ENCODE measurements at regions not wholly inside any gene's neighbourhood (a gene's known extent, or its start where the extent isn't known, plus 50 kb on each side); places are given as distances from the start of the nearest gene placed in this dataset.
"Not testable (repeated sequence)": the region's sequence is repeated elsewhere in the genome, so short reads cannot be mapped to it uniquely, and the experiment has no call there.

DNA sequence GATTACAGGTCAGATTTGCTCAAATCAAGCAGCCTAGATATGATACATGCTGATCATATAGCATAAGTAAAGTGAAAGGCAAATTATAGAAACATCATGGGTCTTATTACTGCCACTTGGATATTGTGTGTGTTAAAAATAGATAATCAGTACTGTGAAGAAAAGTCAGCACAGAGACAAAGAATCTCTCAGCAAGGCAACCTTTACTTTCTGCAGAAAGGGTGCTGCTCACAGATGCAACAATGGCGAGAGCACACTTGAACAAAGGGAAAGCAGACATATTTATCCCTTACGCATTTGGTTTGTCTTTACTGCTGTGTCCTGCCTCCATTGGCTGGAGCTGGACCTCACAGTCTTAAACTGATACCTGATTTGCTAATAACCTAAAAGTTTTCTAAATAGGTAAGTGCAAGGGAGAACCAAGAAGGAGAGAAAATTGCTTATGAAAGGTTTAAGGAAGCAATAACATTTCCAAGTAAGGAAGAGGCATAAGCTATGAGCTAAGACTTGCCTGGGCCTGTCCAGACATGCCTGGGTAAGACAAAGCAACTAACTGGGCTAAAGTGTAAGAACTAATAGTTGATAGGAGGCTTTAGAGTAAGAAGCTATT is 1310.8 kb upstream of the LRRTM3 start:
- DNase-seq, result no peak

DNA sequence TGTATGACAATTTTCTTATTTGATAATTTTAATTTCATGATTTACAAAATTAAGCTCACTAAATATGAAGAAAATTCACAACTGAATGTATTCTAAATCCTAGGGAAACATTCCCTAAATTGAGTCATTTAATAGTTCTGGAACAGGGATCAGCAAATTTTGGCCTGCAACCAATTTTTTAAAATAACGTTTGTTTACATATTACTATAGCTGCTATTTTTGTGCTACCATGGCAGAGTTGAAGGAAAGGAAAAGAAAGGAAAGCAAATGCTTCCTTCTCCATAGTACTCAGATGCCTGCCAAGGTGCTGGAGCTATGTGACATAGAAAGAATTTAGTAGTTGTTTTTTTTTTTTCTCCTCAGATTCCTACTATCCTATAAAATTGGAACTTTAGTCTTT is 1307.7 kb upstream of the LRRTM3 start:
- no peak for DNase-seq

DNA sequence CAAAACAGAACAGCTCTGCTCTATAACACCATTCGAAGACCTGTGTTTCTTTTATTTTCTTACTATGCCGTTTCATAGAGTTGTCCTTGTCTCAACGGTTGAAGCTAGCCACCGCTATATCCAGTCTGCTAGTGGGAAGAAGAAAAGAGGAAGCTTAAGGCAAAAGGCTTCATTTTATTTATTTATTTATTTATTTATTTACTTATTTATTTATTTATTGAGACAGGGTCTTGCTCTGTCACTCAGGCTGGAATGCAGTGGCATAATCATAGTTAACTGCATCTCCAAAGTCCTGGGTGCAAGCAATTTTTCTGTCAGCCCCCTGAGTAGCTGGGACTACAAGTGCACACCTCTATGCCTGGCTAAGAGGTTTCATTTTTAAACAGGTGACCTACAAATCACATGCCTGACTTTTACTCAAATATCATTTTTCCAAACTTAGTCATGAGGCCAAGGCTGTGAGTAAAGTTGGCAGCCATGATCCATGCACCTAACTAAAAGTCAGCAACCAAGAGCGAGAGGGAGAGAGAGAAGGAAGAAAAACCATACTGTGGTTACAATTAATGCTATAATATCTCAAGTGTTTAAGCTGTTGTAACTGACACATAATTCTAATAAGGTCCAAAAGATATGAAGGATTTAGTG is 1305.3 kb upstream of the LRRTM3 start:
- DNase-seq, result no peak

DNA sequence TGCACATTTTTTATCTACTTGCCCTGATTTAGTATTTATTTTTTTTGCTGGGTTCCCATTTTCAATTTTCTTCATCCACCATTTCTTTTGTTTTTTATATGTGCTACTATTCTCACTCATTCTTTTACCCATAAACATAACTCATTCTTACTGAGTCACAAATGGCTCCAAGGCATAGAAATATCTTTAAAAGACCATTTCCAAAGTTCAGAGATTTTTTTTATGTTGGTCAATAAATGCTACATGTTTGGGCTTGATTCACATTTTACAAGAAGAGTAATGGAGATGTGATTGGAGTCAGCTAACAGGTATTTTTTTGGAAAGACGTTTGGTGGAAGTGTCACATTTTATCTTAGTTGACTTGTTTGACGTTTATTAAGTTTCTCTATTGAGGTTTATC is 1303.2 kb upstream of the LRRTM3 start:
- no peak for DNase-seq

DNA sequence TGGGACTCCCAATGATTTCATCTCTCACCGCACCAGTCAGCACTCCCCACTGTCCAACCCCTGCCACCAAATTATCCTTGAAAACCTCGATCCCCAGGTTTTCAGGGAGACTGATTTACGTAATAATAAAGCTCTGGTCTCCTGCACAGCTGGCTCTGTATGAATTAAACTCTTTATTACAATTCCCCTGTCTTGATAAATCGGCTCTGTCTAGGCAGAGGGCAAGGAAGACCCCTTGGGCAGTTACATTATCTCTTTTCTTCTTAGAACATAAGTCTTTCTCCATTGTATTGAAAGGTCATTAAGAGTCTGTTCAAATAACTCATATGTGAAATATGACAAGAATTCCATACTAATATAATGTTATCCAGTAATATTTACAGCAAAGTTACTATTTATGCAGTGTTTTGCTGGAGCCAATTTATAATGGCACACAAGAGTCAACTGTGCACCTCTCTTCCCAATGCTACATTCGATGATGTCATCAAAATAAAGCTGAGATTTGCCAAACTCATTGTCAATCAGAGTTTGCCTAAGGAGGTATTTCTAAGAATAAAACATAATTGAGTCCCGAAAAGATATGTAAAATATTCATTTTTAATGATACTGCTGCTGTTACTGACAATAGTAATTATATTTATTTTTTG is 1297.2 kb upstream of the LRRTM3 start:
- DNase-seq, result no peak

DNA sequence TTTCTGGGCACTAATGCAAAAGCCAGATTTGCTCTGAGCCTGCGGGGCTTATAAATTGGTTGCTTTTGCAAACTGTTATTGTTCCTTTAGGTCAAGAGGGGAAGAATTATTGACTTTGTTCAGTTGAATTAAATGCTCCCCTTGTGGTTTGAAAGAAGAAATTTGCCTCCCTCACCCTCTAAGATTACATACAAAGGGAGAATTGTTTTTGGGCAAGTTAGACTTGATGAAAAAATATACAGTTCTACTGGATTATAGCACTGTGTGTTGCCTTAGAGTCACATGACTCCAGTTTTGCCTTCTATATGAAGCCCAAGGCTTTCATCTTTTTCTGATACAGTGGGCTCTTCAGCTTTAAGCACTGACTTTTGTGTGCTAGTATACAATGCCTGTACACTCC is 1265.8 kb upstream of the LRRTM3 start:
- no peak for DNase-seq

DNA sequence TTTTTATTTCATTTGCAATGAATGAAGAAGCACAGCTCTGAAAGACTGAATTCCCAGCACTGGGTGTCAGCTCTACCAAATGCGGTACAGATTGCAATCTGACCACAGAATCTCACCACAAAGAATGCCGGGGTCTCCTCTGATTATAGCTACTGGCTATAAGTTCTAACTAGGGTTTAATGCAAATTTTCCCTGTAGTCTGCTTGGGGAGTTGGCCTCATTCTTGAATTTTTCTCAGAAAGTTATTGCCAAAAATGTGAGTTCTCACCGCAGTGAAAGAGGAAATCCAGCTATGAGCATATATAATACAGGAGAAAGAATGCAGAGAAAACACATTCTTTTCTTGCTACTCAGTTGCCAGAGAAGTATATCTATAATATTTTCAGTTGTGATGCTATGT is 1255.7 kb upstream of the LRRTM3 start:
- DNase-seq, result no peak

DNA sequence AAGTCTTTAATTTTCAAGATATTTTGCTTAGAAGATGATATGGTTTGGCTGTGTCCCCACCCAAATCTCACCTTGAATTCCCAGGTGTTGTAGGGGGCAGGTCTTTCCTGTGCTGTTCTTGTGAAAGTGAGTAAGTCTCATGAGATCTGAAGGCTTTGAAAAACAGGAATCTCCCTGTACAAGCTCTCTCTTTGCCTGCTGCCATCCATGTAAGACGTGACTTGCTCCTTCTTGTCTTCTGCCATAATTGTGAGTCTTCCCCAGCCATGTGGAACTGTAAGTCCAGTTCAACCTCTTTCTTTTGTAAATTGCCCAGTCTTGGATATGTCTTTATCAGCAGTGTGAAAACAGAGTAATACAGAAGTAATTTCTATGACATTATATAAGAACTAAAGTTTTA is 1255.2 kb upstream of the LRRTM3 start:
- not testable (repeated sequence) for DNase-seq

DNA sequence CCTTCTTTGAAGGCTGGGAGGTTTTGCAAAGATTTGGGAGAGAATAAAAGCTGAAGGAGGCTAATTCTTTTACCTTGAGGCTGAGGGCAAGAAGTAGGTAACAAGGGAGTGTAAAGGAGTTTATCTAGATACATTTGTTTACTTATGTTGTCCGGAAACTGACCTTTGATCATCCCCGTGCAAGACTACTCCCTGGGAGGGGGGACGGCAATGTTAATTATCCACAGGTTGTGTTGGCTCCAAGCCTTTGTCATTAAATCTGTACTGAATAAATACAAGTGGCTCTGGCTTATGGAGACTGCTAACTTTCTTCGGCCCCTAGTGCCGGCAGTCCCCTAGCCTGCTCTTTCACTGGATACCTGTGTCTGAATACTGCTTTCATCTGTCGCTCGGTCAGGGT is 1250.6 kb upstream of the LRRTM3 start:
- DNase-seq, result no peak

DNA sequence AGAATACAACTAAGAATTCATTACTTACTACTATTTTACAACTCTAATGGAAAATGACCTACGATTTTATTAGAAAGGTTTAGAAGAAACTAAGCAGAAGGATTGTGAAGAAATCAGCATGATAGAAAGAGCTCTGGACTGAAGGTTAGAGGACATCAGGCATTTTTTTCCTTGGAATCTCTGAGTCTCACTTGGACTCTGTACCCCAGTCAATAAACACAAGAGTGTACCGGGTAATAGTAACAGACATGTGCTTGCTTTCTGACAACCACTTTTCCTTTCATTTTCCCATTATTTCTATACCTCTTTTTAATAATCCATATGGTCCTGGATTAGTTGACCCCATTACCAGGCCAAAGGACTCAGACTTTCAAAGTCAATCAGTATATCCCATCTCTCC is 1240.9 kb upstream of the LRRTM3 start:
- DNase-seq, result no peak

DNA sequence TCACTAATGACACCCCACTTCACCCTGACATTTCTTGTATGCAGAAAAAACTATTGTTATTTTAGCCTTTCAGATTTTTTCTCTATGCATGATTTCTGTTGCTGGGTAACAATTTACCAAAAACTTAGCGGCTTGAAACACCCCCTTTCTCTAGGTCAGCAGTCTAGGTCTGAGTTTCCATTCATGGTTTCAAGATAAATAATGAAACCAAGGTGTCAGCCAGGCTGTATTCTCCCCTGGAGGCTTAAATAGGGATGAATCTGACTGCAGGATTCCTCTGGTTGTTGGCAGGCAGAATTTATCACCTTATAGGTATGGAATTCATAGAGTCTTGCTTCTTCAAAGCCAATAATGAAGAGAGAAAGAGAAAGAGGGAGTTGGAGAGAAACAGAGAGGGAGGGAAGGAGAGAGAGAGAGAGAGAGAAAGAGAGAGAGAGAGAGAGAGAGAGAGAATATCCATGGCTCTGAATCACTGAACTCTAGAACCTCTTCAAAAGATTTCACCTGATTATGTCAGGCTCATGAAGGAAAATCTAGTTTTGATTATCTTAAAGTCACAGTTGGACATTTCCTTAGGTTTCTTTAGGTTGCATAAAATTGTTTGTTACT is 1224.6 kb upstream of the LRRTM3 start:
- no peak for DNase-seq

DNA sequence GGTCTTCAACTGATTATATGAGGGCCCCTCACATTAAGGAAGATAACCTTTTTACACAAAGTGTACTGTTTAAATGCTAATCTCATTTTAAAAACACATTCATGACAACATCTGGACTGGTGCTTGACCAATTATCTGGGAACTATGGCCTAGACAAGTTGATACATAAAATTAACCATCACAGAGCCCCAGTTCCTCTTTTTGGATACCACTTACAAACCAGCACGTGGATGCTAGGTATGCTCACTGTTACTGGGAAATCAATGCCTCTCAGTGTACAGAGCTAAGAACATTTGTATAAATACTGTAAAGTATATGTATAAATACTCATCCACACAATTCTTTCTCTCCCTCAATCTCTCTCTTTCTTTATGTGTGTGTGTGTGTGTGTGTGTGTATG is 1217.8 kb upstream of the LRRTM3 start:
- no peak for DNase-seq

DNA sequence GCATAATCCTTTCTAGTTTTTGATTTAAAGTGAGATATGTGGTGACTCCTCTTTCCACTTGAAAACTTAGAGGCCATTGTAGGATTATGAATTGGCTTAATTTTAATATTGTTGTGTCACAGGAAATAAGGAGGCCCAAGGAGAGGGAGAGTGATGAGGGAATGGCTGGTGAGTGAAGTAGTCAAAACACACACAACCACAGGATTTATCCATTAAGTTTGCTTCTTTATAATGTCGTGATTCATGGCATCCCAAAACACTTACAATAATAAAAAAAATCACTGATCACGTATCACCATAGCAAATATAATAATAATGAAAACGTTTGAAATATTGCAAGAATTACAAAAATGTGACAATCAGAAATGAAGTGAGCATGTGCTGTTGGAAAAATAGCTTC is 1215.5 kb upstream of the LRRTM3 start:
- no peak for DNase-seq

DNA sequence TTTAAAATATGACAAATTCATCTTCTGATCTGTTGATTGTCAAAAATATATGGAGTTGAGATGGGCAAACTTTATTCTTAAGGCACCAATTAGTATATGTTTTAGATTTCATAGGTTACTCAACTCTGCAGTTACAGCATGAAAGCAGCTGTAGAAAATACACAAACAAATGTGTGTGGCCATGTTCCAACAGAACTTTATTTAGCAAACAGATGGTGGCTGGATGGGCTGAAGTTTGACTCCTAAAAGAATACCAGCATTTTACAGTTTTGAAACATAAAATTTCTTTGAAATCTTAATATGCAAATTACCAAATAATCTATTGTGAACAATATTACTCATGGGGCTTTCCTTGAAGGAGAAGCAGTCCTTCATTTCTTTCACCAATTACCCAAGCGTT is 1206.0 kb upstream of the LRRTM3 start:
- DNase-seq, result no peak

DNA sequence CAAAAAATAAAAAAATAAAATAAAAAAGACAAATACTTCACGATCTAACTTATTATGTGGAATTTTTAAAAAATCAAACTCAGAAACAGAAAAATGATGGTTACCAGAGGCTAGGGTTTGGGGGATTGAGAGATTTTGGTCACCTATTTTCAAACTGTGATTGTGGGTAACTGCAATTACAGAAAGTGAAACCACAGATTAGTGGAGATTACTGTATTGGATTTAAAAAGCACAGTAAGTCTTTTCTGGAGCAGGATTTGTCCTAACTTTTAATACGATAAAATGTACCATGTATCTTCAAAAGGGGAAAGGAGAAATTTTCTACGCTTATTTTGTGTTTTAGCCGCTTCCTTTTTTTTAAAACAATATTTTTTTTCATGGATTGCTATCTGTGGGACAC is 1204.9 kb upstream of the LRRTM3 start:
- no peak for DNase-seq

DNA sequence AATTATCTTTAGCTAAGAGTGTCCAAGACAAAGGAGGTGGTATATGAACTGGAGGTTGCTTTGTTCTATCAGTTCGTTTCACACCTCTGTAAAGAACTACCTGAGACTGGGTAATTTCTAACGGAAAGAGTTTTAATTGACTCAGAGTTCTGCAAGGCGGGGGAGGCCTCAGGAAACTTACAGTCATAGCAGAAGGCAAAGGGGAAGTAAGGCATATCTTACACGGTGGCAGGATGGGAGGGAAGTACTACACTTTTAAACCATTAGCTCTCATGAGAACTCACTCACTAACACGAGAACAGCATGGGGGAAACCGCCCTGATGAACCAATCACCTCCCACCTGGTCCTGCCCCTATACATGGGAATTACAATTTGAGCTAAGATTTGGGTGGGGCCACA is 1202.3 kb upstream of the LRRTM3 start:
- DNase-seq, result no peak

DNA sequence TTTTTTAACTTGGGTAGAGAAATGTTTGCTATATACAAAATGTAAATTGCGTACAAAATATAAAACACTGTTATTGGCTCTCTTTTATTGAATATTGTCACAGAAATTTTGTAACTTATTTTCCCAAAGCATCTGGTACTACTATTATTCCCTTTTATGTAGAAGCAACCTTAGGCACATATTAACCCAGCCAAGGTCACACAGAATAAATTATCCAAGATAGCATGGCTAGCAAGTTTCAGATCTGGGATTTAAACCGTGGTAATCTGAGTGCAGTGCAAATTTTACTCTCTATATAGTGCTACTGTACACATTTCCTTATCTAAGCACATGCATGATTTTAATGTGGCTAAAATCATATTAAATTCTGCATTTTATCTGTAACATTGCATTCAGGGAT is 1190.5 kb upstream of the LRRTM3 start:
- no peak for DNase-seq

DNA sequence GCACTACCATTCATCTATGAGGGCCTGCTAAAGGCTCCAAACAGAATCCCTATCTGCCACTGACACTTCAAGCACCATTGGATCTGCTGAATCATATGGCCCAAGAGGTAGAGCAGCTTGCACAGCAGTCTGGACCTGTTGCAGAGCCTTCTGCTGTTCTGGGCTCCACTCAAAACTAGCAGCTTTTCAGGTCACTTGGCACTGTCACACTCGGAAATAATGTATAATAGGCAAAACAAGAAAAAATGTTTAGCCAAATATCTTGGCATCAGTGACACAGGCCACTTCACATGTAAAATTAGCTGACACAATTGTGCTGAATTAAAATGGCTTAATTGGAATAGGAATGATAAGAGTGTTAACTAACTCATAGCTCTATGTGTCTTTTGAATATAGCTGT is 1182.9 kb upstream of the LRRTM3 start:
- no peak for DNase-seq

DNA sequence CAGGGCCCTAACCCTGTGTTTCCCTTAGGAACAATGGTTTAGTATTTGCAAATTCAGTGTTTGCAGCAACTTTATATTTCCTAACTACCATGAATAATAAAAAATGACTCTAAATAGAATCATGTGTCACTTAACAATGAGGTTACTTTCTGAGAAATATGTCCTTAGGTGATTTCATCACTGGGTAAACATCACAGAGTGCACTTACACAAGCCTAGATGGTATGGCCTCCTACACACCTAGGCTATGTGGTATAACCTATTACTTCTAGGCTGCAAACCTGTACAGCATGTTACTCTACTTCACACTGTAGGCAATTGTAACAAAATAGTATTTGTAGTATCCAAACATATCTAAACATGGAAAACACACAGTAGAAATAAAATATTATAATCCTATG is 1174.6 kb upstream of the LRRTM3 start:
- no peak for DNase-seq

DNA sequence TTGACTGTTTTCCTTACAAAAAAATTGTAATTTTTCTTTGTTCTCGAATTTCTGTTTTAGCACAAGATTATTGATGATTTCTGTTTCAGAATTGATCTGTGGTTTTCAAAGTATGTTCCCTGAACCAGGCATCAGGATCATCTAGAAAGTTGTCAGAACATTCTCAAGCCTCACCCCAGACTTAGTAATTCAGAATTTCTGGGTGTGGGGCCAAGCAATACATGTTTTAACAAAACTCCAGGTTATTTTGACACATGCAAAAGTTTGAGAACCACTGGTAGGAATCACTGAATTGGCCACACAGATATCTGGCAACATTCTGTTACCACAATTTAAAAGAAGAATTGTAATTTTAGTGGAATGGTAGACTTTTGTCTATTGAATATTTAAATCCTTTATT is 1173.9 kb upstream of the LRRTM3 start:
- DNase-seq, result no peak

DNA sequence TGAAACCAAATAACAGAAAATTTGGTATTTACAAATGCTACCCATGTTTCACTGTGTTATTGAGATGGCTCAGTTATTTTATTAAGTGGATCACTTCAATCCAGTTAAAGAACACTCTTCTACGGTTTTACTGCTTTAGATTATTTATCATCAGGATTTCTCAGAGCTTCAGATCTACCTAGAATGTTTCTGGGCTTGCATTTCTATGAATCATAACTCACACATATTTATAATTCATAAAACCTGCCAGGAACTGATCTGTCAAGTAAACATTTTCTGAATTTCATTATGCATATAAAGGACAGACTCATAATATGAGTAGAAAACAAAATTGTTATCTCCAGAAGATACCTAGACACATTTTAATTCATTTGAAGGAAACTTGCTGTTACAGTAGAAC is 1172.3 kb upstream of the LRRTM3 start:
- DNase-seq, result no peak

DNA sequence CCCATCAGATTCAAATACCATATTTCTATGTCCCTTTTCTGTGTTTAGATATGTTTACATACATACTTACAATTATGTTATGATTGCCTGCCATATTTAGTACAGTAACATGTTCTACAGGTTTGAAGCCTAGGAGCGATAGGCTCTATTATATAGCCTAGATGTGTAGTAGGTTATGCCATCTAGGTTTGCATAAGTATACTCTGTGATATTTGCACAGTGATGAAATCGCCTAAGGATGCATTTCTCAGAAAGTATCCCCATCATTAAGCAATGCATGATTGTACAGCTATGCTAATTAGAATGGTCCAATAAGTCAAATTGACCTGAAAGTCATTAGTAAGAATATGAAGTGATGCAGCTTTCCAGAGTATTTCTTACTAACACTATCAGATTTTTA is 1171.7 kb upstream of the LRRTM3 start:
- no peak for DNase-seq

DNA sequence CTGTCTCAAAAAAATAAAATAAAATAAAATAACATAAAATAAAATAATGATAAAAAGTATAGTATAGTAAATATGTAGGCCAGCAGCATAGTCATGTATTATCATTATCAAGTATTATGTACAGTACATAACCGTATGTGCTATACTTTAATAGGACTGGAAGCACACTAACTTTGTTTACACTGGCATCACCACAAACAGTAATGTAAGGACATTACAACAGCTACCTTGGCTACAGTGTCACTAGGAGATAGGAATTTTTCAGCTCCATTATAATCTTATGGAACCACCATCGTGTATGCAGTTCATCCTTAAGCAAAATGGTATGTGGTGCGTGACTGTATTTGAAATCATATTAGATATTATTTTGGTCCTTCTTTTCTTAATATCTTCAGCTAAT is 1163.5 kb upstream of the LRRTM3 start:
- no peak for DNase-seq

DNA sequence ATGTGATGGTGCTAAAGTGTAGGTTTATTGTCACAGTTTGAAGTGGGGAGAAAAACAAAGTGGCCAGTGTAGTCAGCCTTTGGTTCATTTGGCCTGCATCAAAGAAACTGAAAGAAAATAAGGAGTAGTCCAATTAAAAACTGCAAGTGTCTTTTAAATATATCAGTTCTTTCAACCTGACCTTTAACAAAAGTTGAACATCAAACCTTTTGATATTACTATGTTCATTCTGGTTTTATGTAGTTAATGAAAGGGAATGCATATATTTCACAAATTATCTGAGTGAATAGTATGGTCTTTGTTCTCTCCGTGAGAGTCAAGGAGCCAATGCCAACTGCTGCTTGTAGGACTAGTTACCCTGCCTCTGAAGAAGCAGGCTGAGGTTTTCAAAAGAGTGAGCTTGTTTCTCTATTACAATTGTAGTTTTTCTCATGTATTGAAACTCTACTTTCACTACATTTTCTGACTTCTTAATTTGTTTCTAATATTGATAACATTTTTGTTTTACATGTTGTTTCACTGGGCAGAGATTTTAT is 1160.8 kb upstream of the LRRTM3 start:
- DNase-seq, result no peak

All from stimulated activated CD4-positive, alpha-beta T cell treated with anti-CD3 and anti-CD28 coated beads, Interleukin-12 subunit alpha, Interleukin-12 subunit beta, amount 100 ng/mL, for 4 hours (primary cell).